Skeletal muscle cell (primary cell): ENCODE measurements at regions not wholly inside any gene's neighbourhood (a gene's known extent, or its start where the extent isn't known, plus 50 kb on each side); places are given as distances from the start of the nearest gene placed in this dataset.

ENCODE experiments used
- DNase-seq: peaks from one replicate; pipeline ENCODE4 v3.0.0-alpha.2; 2010; ENCODE audit warnings: low read depth
- H3K4me3 ChIP-seq: 2 replicates; pipeline ENCODE4 v1.5.1; 2011; ENCODE audit warnings: low read depth, mild to moderate bottlenecking, control low read depth, low read length, moderate library complexity

- no peak for DNase-seq
- no peak overlapping the region for H3K4me3 ChIP-seq
Observed at GRCh38 chr3:148600902-148601765, 96.6 kb upstream of the AGTR1 start.

GRCh38 chr3:148601766-148602685 is 95.7 kb upstream of the AGTR1 start:
- DNase-seq, result no peak
- no peak overlapping the region for H3K4me3 ChIP-seq

- no peak for DNase-seq
- no peak overlapping the region for H3K4me3 ChIP-seq
Observed at GRCh38 chr3:148604270-148605085, 93.2 kb upstream of the AGTR1 start.

DNA sequence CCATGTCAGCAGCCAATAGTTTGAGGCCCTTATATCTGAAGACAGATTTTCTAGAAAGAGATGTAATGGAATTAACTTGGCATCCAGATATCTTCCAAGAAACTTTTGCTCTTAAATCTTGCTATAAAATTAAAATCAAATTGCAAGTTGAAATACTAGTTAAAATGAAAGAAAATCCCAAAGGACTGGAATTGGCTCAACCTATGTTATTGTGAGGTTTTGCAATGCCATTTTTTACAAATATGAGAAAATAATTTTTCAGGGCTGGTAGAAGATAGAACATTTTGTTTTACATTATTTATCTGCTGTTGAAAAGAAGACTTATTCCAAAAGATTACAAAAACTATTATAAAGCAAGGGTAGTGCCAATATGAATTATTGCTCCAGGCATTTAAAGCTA is 92.2 kb upstream of the AGTR1 start:
- DNase-seq, result no peak

DNA sequence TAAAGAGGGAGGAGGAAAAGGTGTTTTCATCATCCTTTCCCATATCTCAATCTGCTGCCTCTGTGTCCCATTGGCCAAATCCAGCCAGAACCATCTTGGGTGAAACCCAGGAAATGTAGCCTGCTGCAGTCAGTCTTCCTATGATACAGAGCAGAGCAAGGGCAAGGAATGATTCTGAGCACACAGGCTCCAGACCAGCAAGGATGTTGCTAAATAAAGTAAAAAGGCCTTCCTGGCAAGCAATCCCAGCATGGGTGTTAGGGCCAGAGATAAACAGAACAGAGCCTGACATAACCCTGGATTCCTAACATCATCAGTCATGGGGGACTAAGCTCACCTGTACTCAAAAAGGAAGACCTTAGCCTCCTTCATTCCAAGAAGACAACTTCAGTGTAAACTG is 90.7 kb upstream of the AGTR1 start:
- DNase-seq, result no peak
- no peak overlapping the region for H3K4me3 ChIP-seq

More for the DNA sequence above, 92.2 kb upstream of the AGTR1 start:
- H3K4me3 ChIP-seq, result no peak overlapping the region

DNA sequence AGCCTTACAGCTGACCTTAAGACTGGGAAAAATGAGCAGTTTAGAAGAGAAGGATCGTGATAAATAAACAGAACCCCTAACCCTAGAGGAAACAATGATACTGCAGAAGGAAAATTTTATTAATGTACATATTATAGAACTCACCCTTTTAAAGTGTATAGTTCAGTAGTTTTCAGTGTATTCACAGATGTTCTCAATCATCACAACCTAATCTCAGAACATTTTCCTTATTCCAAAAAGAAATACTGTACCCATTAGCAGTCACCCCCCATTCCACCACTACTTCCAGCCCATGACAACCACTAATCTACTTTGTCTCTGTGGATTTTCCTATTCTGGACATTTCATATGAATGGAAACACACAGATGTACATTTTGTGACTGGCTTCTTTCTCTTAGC is 90.2 kb upstream of the AGTR1 start:
- no peak for DNase-seq
- no peak overlapping the region for H3K4me3 ChIP-seq

GRCh38 chr3:148612278-148612677 is 85.4 kb upstream of the AGTR1 start:
- no peak overlapping the region for H3K4me3 ChIP-seq
- DNase-seq, result no peak

DNA sequence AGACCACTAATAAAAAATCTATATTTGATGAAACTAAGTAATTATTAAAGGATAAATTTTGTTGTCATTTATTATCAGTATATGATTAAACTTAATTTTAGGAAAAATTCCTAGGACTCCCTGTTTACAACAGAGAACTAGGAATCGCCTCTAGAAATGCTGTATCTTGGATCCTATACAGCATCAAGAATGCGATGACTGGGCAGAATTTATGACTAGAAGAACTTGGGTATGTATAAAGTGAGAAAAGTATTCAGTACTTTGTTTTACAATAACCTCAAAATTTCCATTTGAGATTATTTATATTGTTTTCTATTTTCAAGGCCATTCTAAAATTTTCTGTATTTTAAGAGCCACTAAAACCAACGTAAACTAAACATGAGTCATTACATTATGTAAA is 82.3 kb upstream of the AGTR1 start:
- H3K4me3 ChIP-seq, result no peak overlapping the region
- DNase-seq, result no peak

- no peak for DNase-seq
- no peak overlapping the region for H3K4me3 ChIP-seq
Observed at GRCh38 chr3:148625095-148625736, 72.5 kb upstream of the AGTR1 start.

DNA sequence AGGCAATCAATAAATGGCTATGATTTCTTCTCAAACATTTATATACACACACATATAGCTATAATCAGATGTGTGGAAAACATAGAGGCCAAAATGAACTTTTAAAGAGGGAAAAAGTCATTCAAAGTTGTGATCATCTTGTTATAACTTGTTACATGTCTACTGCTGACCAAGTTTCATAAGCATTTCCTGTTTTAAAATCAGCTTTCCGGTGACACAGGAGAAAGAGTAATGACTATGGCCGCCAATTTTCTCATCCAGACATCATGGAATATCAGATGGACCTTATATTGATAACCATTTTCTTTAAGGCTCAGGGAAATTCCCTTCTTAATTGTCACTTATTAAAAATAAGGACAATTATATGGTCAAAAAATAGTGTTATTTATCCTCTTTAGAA is 71.7 kb upstream of the AGTR1 start:
- DNase-seq, result no peak
- no peak overlapping the region for H3K4me3 ChIP-seq

DNA sequence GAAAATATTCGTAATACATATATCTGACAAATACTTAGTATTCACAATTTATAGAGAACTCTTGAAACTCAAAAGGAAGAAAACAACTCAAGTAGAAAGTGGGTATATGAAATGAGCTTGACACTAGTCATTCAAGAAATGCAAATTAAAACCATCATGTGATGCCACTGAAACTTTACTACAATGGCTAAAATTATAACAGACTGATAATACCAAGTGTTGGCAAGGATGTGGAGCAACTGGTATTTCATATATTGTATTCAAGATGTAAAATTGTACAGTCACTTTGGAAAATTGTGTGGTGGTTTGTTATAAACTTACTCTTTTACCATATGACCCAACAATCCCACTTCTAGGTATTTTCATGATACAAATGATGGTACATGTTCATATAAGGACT is 68.7 kb upstream of the AGTR1 start:
- H3K4me3 ChIP-seq, result no peak overlapping the region
- DNase-seq, result no peak

GRCh38 chr3:148631124-148631903 is 66.4 kb upstream of the AGTR1 start:
- no peak for DNase-seq
- H3K4me3 ChIP-seq, result no peak overlapping the region

- DNase-seq, result no peak
- no peak overlapping the region for H3K4me3 ChIP-seq
Observed at GRCh38 chr3:148641722-148642121, 56.0 kb upstream of the AGTR1 start.

GRCh38 chr3:148642214-148642613 is 55.5 kb upstream of the AGTR1 start:
- no peak overlapping the region for H3K4me3 ChIP-seq
- no peak for DNase-seq

DNA sequence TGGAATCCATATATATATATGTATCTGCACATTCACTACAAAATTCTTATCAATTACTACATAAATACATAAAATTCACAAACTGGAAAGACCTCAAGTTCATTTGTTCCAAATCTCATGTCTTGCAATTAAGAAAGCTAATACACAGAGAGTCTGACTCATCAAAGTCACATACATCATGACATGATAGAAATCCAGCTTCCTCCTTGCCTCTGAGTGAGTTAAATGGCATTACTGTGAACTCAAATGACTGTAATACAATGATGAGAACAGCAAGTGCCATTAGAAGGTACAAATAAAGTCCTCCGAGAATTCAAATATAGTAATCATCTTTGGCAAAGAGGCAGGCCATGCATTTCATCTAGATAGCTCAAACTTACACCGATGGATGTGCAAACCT is 55.1 kb upstream of the AGTR1 start:
- no peak overlapping the region for H3K4me3 ChIP-seq
- DNase-seq, result peak; percentile 36

DNA sequence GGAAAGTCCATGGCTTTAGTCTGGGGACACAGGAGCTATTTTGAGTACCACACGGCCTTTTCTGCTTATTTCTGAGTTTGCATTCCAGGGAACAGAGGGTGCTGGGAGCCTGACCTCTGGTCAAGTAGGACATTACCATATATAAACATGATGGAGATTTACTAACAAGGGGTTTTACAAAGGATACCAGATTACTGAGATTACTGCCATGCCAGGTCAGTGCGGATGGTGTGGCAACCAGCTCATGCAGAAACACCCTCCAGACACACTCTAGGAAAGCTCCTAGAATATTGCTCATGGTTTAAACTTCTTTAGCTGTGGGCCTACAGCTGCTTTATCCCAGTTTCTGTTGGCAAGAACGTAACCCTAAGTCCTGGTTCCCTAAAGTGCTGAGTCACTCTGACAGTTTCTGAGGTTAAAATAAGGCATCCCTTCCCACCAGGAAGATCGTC is 54.3 kb upstream of the AGTR1 start:
- peak; percentile 67 for DNase-seq
- no peak overlapping the region for H3K4me3 ChIP-seq

GRCh38 chr3:148646126-148646665 is 51.5 kb upstream of the AGTR1 start:
- DNase-seq, result no peak
- H3K4me3 ChIP-seq, result no peak overlapping the region
